ENCODE measurements at regions not wholly inside any gene's neighbourhood (a gene's known extent, or its start where the extent isn't known, plus 50 kb on each side); places are given as distances from the start of the nearest gene placed in this dataset.

- TF ChIP-seq POLR2AphosphoS5 (IDR thresholded peaks at IDR 0.05; ENCODE audit: low read depth, low read length) (no peak), PHF8 (conservative IDR thresholded peaks at IDR 0.05; ENCODE audit: low read depth, low read length) (no peak), NRF1 (IDR thresholded peaks at IDR 0.05; ENCODE audit: low read depth, low read length) (no peak)
Observed at GRCh38 chr7:46079421-46079820, 158.3 kb upstream of the IGFBP3 start.

Measured in H1 (cell line).